ENCODE measurements at regions not wholly inside any gene's neighbourhood (a gene's known extent, or its start where the extent isn't known, plus 50 kb on each side); places are given as distances from the start of the nearest gene placed in this dataset.

- Histone ChIP-seq H3K27me3 (ENCODE audit: insufficient read depth, low read depth, low read length) (no peaks in the 10 kb centered on the region), H3K9ac (ENCODE audit: low read length) (no peak overlapping the region), H3K4me2 (ENCODE audit: low read length) (no peak overlapping the region), H3K36me3 (ENCODE audit: insufficient read depth, low read length) (no peaks in the 10 kb centered on the region), H3K79me2 (replicated peaks; ENCODE audit: insufficient read depth, low read length) (no peaks in the 10 kb centered on the region), H3K9me3 (ENCODE audit: low read length) (no peaks in the 10 kb centered on the region), H3K4me3 (ENCODE audit: low read length) (no peak overlapping the region), H3K9me2 (ENCODE audit: insufficient read depth, low read length) (no peaks in the 10 kb centered on the region), H3F3A (ENCODE audit: insufficient read depth, low read length, poor library complexity, severe bottlenecking) (no peaks in the 10 kb centered on the region), H2AFZ (ENCODE audit: low read depth, low read length) (no peak overlapping the region), H4K20me1 (ENCODE audit: insufficient read depth) (no peaks in the 10 kb centered on the region), H3K27ac (ENCODE audit: low read length) (no peak overlapping the region)
- no peak for TF ChIP-seq POLR2AphosphoS5 (IDR thresholded peaks at IDR 0.05)
- TF ChIP-seq MXI1 (conservative IDR thresholded peaks at IDR 0.05; ENCODE audit: poor library complexity, severe bottlenecking): no peak
- no peak for TF ChIP-seq EZH2 (IDR thresholded peaks at IDR 0.05; ENCODE audit: borderline replicate concordance, insufficient read depth, low read length, poor library complexity, severe bottlenecking)
- no peak for TF ChIP-seq EP300 (conservative IDR thresholded peaks at IDR 0.05; ENCODE audit: poor library complexity, severe bottlenecking)
- TF ChIP-seq RAD21 (conservative IDR thresholded peaks at IDR 0.05): no peak
- no peak for TF ChIP-seq SMC3 (conservative IDR thresholded peaks at IDR 0.05; ENCODE audit: poor library complexity)
- TF ChIP-seq CTCF (IDR thresholded peaks at IDR 0.05; ENCODE audit: poor library complexity, severe bottlenecking): no peak
- TF ChIP-seq TAF1 (IDR thresholded peaks at IDR 0.05; ENCODE audit: low read depth): no peak
Measured at GRCh38 chr7:17033245-17033644, 151.5 kb upstream of the AGR3 start.

GRCh38 chr7:17036584-17036983 is 154.8 kb upstream of the AGR3 start:
- Histone ChIP-seq H3K9me2 (ENCODE audit: insufficient read depth, low read length) (no peaks in the 10 kb centered on the region), H3K9me3 (ENCODE audit: low read length) (no peaks in the 10 kb centered on the region), H3K9ac (ENCODE audit: low read length) (no peak overlapping the region), H3K4me3 (ENCODE audit: low read length) (no peak overlapping the region), H3K27ac (ENCODE audit: low read length) (no peak overlapping the region), H3F3A (ENCODE audit: insufficient read depth, low read length, poor library complexity, severe bottlenecking) (no peaks in the 10 kb centered on the region), H3K36me3 (ENCODE audit: insufficient read depth, low read length) (no peaks in the 10 kb centered on the region), H3K79me2 (replicated peaks; ENCODE audit: insufficient read depth, low read length) (no peaks in the 10 kb centered on the region), H2AFZ (ENCODE audit: low read depth, low read length) (no peak overlapping the region), H3K4me2 (ENCODE audit: low read length) (no peak overlapping the region), H4K20me1 (ENCODE audit: insufficient read depth) (no peaks in the 10 kb centered on the region), H3K27me3 (ENCODE audit: insufficient read depth, low read depth, low read length) (no peaks in the 10 kb centered on the region)
- TF ChIP-seq RAD21 (conservative IDR thresholded peaks at IDR 0.05): no peak
- no peak for TF ChIP-seq POLR2AphosphoS5 (IDR thresholded peaks at IDR 0.05)
- no peak for TF ChIP-seq SMC3 (conservative IDR thresholded peaks at IDR 0.05; ENCODE audit: poor library complexity)
- no peak for TF ChIP-seq EP300 (conservative IDR thresholded peaks at IDR 0.05; ENCODE audit: poor library complexity, severe bottlenecking)
- no peak for TF ChIP-seq EZH2 (IDR thresholded peaks at IDR 0.05; ENCODE audit: borderline replicate concordance, insufficient read depth, low read length, poor library complexity, severe bottlenecking)
- no peak for TF ChIP-seq MXI1 (conservative IDR thresholded peaks at IDR 0.05; ENCODE audit: poor library complexity, severe bottlenecking)
- no peak for TF ChIP-seq CTCF (IDR thresholded peaks at IDR 0.05; ENCODE audit: poor library complexity, severe bottlenecking)
- no peak for TF ChIP-seq TAF1 (IDR thresholded peaks at IDR 0.05; ENCODE audit: low read depth)
- no peak for TF ChIP-seq REST (IDR thresholded peaks at IDR 0.05; ENCODE audit: borderline replicate concordance)

Data from neural cell (in vitro differentiated cells).